ENCODE measurements at regions not wholly inside any gene's neighbourhood (a gene's known extent, or its start where the extent isn't known, plus 50 kb on each side); places are given as distances from the start of the nearest gene placed in this dataset.

- H2AFZ ChIP-seq (ENCODE audit: control insufficient read depth, low read depth, low read length), result no peak overlapping the region
- in situ Hi-C loops (cut with MboI), result no loop called here
- SMC1A ChIA-PET (ENCODE audit: uncharacterized antibody, unreplicated experiment), result interaction anchor here (1.8 kb wide), 1 partner anchor 17 kb away, joined by 4 read pairs; no protein-coding TSS in a partner anchor
Measured at GRCh38 chr2:49788300-49788699, 634.0 kb upstream of the FSHR start.

GRCh38 chr2:49780949-49781348, 626.6 kb upstream of the FSHR start:
- Histone ChIP-seq H3K79me2 (ENCODE audit: control insufficient read depth, insufficient read depth, low read length) (no peaks in the 10 kb centered on the region), H3K4me3 (no peak overlapping the region), H3K9me3 (replicated peaks; ENCODE audit: control insufficient read depth, insufficient read depth, low read length) (no peaks in the 10 kb centered on the region), H3K27me3 (replicated peaks in 1 of 2; ENCODE audit: control insufficient read depth in 2 of 2, insufficient read depth in 2 of 2, low read length in 1 of 2) (no peaks in the 10 kb centered on the region), H3K9ac (ENCODE audit: control insufficient read depth, insufficient read depth, low read length) (no peak overlapping the region), H3K4me1 (ENCODE audit: control insufficient read depth, insufficient read depth, low read length) (no peaks in the 10 kb centered on the region), H3K27ac (ENCODE audit: control insufficient read depth, insufficient read depth) (no peak overlapping the region), H3K36me3 (ENCODE audit: control insufficient read depth in 2 of 2, insufficient read depth in 2 of 2, low read length in 1 of 2) (no peaks in the 10 kb centered on the region), H4K20me1 (ENCODE audit: control insufficient read depth, insufficient read depth) (no peaks in the 10 kb centered on the region), H3K4me2 (ENCODE audit: control insufficient read depth, insufficient read depth) (no peak overlapping the region), H2AFZ (ENCODE audit: control insufficient read depth, low read depth, low read length) (no peak overlapping the region)
- no peak for TF ChIP-seq POU2F2 (IDR thresholded peaks at IDR 0.05; ENCODE audit: borderline replicate concordance, low read depth, low read length)
- DNase-seq (ENCODE audit: low read depth, low spot score) (no peak), ATAC-seq (no peak), FAIRE-seq (no peak)
- ChIA-PET POLR2A (no interaction called here), SMC1A (ENCODE audit: uncharacterized antibody, unreplicated experiment) (no interaction called here), RAD21 (ENCODE audit: unreplicated experiment) (no interaction called here), CTCF (no interaction called here)
- no TSS peak for BruUV-seq (replicated peaks)
- 36% methylated on average over 2 of the region's 2 CpGs for WGBS (ENCODE audit: insufficient coverage, insufficient replicate concordance, low lambda C conversion rate, missing lambda C conversion rate)
- intact Hi-C loops (cut with micrococcal nuclease; ENCODE audit: unreplicated experiment) (no loop called here), in situ Hi-C loops (cut with MboI) (no loop called here)

More at GRCh38 chr2:49788300-49788699, 634.0 kb upstream of the FSHR start:
- H3K4me1 ChIP-seq (ENCODE audit: control insufficient read depth, insufficient read depth, low read length), result no peaks in the 10 kb centered on the region
- ChIA-PET RAD21 (ENCODE audit: unreplicated experiment) (no interaction called here), CTCF (no interaction called here), POLR2A (no interaction called here)
- DNase-seq (ENCODE audit: low read depth, low spot score) (no peak), ATAC-seq (no peak), FAIRE-seq (no peak)
- no peaks in the 10 kb centered on the region for H3K9me3 ChIP-seq (replicated peaks; ENCODE audit: control insufficient read depth, insufficient read depth, low read length)
- no peaks in the 10 kb centered on the region for H3K36me3 ChIP-seq (ENCODE audit: control insufficient read depth in 2 of 2, insufficient read depth in 2 of 2, low read length in 1 of 2)
- no peaks in the 10 kb centered on the region for H3K79me2 ChIP-seq (ENCODE audit: control insufficient read depth, insufficient read depth, low read length)
- no peak overlapping the region for H3K9ac ChIP-seq (ENCODE audit: control insufficient read depth, insufficient read depth, low read length)
- no TSS peak for BruUV-seq (replicated peaks)
- H3K4me3 ChIP-seq, result no peak overlapping the region
- no peak for TF ChIP-seq BMI1 (IDR thresholded peaks at IDR 0.05; ENCODE audit: borderline replicate concordance)
- no peak for TF ChIP-seq ZZZ3 (IDR thresholded peaks at IDR 0.05; ENCODE audit: control insufficient read depth, insufficient read length, low read depth)
- TF ChIP-seq BRCA1 (IDR thresholded peaks at IDR 0.05; ENCODE audit: low read depth, low read length), result no peak
- H3K27me3 ChIP-seq (replicated peaks in 1 of 2; ENCODE audit: control insufficient read depth in 2 of 2, insufficient read depth in 2 of 2, low read length in 1 of 2), result no peaks in the 10 kb centered on the region
- intact Hi-C loops (cut with micrococcal nuclease; ENCODE audit: unreplicated experiment), result no loop called here
- H3K27ac ChIP-seq (ENCODE audit: control insufficient read depth, insufficient read depth), result no peak overlapping the region
- no peaks in the 10 kb centered on the region for H4K20me1 ChIP-seq (ENCODE audit: control insufficient read depth, insufficient read depth)
- no peak overlapping the region for H3K4me2 ChIP-seq (ENCODE audit: control insufficient read depth, insufficient read depth)
